ENCODE measurements at regions not wholly inside any gene's neighbourhood (a gene's known extent, or its start where the extent isn't known, plus 50 kb on each side); places are given as distances from the start of the nearest gene placed in this dataset.

- TF ChIP-seq GMEB1 (CRISPR knock-in tag; IDR thresholded peaks at IDR 0.05; ENCODE audit: borderline replicate concordance) (no peak), SMARCE1 (IDR thresholded peaks at IDR 0.05; ENCODE audit: borderline replicate concordance) (no peak), ZNF724P (CRISPR knock-in tag; IDR thresholded peaks at IDR 0.05; ENCODE audit: borderline replicate concordance) (no peak), HNF1B (CRISPR knock-in tag; IDR thresholded peaks at IDR 0.05) (peak; percentile 99), PHF20 (CRISPR knock-in tag; IDR thresholded peaks at IDR 0.05) (0 out of 2 replicates have a peak, but pooled peaks have one; percentile 14), DBP (CRISPR knock-in tag; IDR thresholded peaks at IDR 0.05; ENCODE audit: not compliant biosample characterization) (peak; percentile 50), ZC3H13 (CRISPR knock-in tag; IDR thresholded peaks at IDR 0.05) (no peak), ZFP41 (CRISPR knock-in tag; IDR thresholded peaks at IDR 0.05; ENCODE audit: borderline replicate concordance) (no peak), ZNF317 (CRISPR knock-in tag; IDR thresholded peaks at IDR 0.05) (peak; percentile 13; the same call in 1 of the 2 replicates), ATF5 (CRISPR knock-in tag; IDR thresholded peaks at IDR 0.05; ENCODE audit: low read depth) (no peak), ZNF225 (CRISPR knock-in tag; IDR thresholded peaks at IDR 0.05) (no peak), ZNF20 (CRISPR knock-in tag; IDR thresholded peaks at IDR 0.05) (no peak), CERS6 (CRISPR knock-in tag; IDR thresholded peaks at IDR 0.05) (no peak), FOXK2 (IDR thresholded peaks at IDR 0.05) (peak; percentile 74), ZNF781 (CRISPR knock-in tag; IDR thresholded peaks at IDR 0.05; ENCODE audit: borderline replicate concordance, not compliant biosample characterization) (peak; percentile 54), E2F2 (CRISPR knock-in tag; IDR thresholded peaks at IDR 0.05; ENCODE audit: borderline replicate concordance) (no peak), ZC3H4 (CRISPR knock-in tag; IDR thresholded peaks at IDR 0.05; ENCODE audit: borderline replicate concordance) (no peak), SETDB1 (CRISPR knock-in tag; IDR thresholded peaks at IDR 0.05; ENCODE audit: borderline replicate concordance) (no peak), RARA (CRISPR knock-in tag; IDR thresholded peaks at IDR 0.05) (peak; percentile 83), ZNF549 (CRISPR knock-in tag; IDR thresholded peaks at IDR 0.05) (no peak), ZBTB43 (CRISPR knock-in tag; conservative IDR thresholded peaks at IDR 0.05) (no peak; the same call in 1 of the 2 replicates)
Measured at GRCh38 chr6:144343701-144344428, 58.7 kb downstream of the UTRN start (continued).

All from HepG2 (cell line).